GM18502 (cell line): ENCODE measurements at regions not wholly inside any gene's neighbourhood (a gene's known extent, or its start where the extent isn't known, plus 50 kb on each side); places are given as distances from the start of the nearest gene placed in this dataset.
"Not testable (repeated sequence)": the region's sequence is repeated elsewhere in the genome, so short reads cannot be mapped to it uniquely, and the experiment has no call there.

Source experiments
- ATAC-seq: cut with Tn5 transposase; IDR thresholded peaks from one replicate; pipeline ENCODE4 v1.9.1; 2021; ENCODE audit warnings: mild to moderate bottlenecking; ENCODE audit not compliant: unreplicated experiment, poor library complexity

- not testable (repeated sequence) for ATAC-seq
These were observed 330.1 kb upstream of the AR start for GRCh38 chrX:67213686-67214085.

GRCh38 chrX:67207912-67208311, 335.9 kb upstream of the AR start:
- no peak for ATAC-seq

GRCh38 chrX:67159437-67159836, 384.4 kb upstream of the AR start:
- ATAC-seq: no peak

GRCh38 chrX:67114635-67115034, 429.2 kb upstream of the AR start:
- no peak for ATAC-seq

GRCh38 chrX:67105758-67106116, 438.1 kb upstream of the AR start:
- ATAC-seq: no peak

- no peak for ATAC-seq
These were observed 438.7 kb upstream of the AR start for GRCh38 chrX:67104982-67105757.

- ATAC-seq: no peak
These were observed 443.6 kb upstream of the AR start for GRCh38 chrX:67100031-67100884.

GRCh38 chrX:67094061-67094460, 449.8 kb upstream of the AR start:
- no peak for ATAC-seq

- ATAC-seq: no peak
These were observed 411.9 kb upstream of the EDA2R start for GRCh38 chrX:67050760-67051159.

- no peak for ATAC-seq
These were observed 406.0 kb upstream of the EDA2R start for GRCh38 chrX:67044866-67045265.

- no peak for ATAC-seq
These were observed 405.3 kb upstream of the EDA2R start for GRCh38 chrX:67044029-67044653.

- no peak for ATAC-seq
These were observed 365.6 kb upstream of the EDA2R start for GRCh38 chrX:67004451-67004850.

- no peak for ATAC-seq
These were observed 355.9 kb upstream of the EDA2R start for GRCh38 chrX:66994729-66995128.

- ATAC-seq: not testable (repeated sequence)
These were observed 353.2 kb upstream of the EDA2R start for GRCh38 chrX:66992077-66992476.

- ATAC-seq: no peak
These were observed 349.5 kb upstream of the EDA2R start for GRCh38 chrX:66988331-66988730.

- no peak for ATAC-seq
These were observed 322.8 kb upstream of the EDA2R start for GRCh38 chrX:66961665-66962064.

GRCh38 chrX:66931713-66932112, 292.8 kb upstream of the EDA2R start:
- no peak for ATAC-seq

GRCh38 chrX:66930516-66930915, 291.6 kb upstream of the EDA2R start:
- not testable (repeated sequence) for ATAC-seq

GRCh38 chrX:66920296-66920695, 281.4 kb upstream of the EDA2R start:
- no peak for ATAC-seq

GRCh38 chrX:66919280-66919832, 280.5 kb upstream of the EDA2R start:
- no peak for ATAC-seq

GRCh38 chrX:66918511-66918910, 279.6 kb upstream of the EDA2R start:
- ATAC-seq: no peak
